PFSK-1 (cell line): ENCODE measurements at regions not wholly inside any gene's neighbourhood (a gene's known extent, or its start where the extent isn't known, plus 50 kb on each side); places are given as distances from the start of the nearest gene placed in this dataset.

Source experiments
- POLR2AphosphoS5 ChIP-seq: IDR thresholded peaks from 2 replicates; pipeline ENCODE4 v1.6.1; 2012; ENCODE audit warnings: low read depth, mild to moderate bottlenecking, control low read depth, low read length, moderate library complexity
- REST ChIP-seq, 2 experiments: IDR thresholded peaks; 2 replicates each; pipeline versions ENCODE4 v1.6.1 to v1.8.0; 2011 to 2012; ENCODE audit warnings: low read depth in 2 of 2, low read length in 2 of 2, control low read depth in 1 of 2, inconsistent platforms in 1 of 2, mild to moderate bottlenecking in 1 of 2, moderate library complexity in 1 of 2; ENCODE audit not compliant: insufficient read depth in 1 of 2
- TAF1 ChIP-seq: IDR thresholded peaks from 2 replicates; pipeline ENCODE4 v1.6.1; 2012; ENCODE audit warnings: low read length, control low read depth, borderline replicate concordance; ENCODE audit not compliant: insufficient read depth

- TF ChIP-seq REST (IDR thresholded peaks at IDR 0.05; ENCODE audit: insufficient read depth in 1 of 2, low read depth in 2 of 2, low read length in 2 of 2) (no peak), POLR2AphosphoS5 (no peak), TAF1 (no peak)
These were observed 114.5 kb upstream of the TMEM170B start for GRCh38 chr6:11423072-11423471.
